HepG2 (cell line): ENCODE measurements at regions not wholly inside any gene's neighbourhood (a gene's known extent, or its start where the extent isn't known, plus 50 kb on each side); places are given as distances from the start of the nearest gene placed in this dataset.

ENCODE experiments used
- ATAC-seq: fragments of 200-7000 bp; cut with Tn5 transposase; 3 replicates; pipeline ENCODE4 v1.9.1; 2020; ENCODE audit warnings: mild to moderate bottlenecking, moderate library complexity
- BruUV-seq: library from RNA; stranded (reverse); fragments of 400-500 nt; replicated peaks from 2 replicates; lab custom pipeline; 2021; lab: Mats Ljungman, UMichigan
- CTCF ChIA-PET: fragments of 300-600 bp; formaldehyde crosslinking; extraction: SDS; loops from one replicate; lab custom pipeline; 2021; ENCODE audit warnings: low total read pairs, inconsistent platforms, low intra/inter-chr PET ratio; lab: Yijun Ruan, JAX
- POLR2A ChIA-PET: fragments of 350-600 bp; sonication (Branson Sonifier 250); formaldehyde crosslinking; loops from one replicate; lab custom pipeline; 2020; ENCODE audit warnings: antibody characterized with exemption, inconsistent platforms; lab: Yijun Ruan, JAX
- DNase-seq: peaks from one replicate; pipeline ENCODE4 v3.0.0-alpha.2; 2015; ENCODE audit warnings: low spot score
- FAIRE-seq: peaks from 3 replicates; lab custom pipeline; 2011; peaks lifted over from hg19 to GRCh38; lab: Jason Lieb, UNC
- H2AFZ ChIP-seq: one replicate; pipeline ENCODE4 v1.6.1; 2011; ENCODE audit warnings: low read length, inconsistent platforms
- H3K27ac ChIP-seq: fragments of 300-600 bp; 3 replicates; pipeline ENCODE4 v1.8.0; 2011; ENCODE audit warnings: mixed run types, mild to moderate bottlenecking, mixed read lengths, low read length, inconsistent platforms; ENCODE audit not compliant: insufficient read depth; ENCODE audit errors: extremely low read length
- H3K27me3 ChIP-seq, 2 experiments: fragments of 200-600 bp in 1 of 2; 2 replicates in 1 of 2; 3 replicates in 1 of 2; pipeline versions ENCODE4 v1.6.0 to v1.8.0; 2011; ENCODE audit warnings: low read length in 2 of 2, mild to moderate bottlenecking in 2 of 2, moderate library complexity in 2 of 2, inconsistent platforms in 1 of 2; ENCODE audit not compliant: insufficient read depth in 2 of 2, control insufficient read depth in 1 of 2
- H3K36me3 ChIP-seq, 2 experiments: fragments of 200-600 bp in 1 of 2; replicated peaks in 1 of 2; 2 replicates in 1 of 2; 3 replicates in 1 of 2; pipeline versions ENCODE4 v1.5.1 to v1.8.0; 2011; ENCODE audit warnings: low read length in 2 of 2, inconsistent platforms in 1 of 2; ENCODE audit not compliant: insufficient read depth in 2 of 2, control insufficient read depth in 1 of 2
- H3K4me1 ChIP-seq: 2 replicates; pipeline ENCODE4 v1.5.1; 2012; ENCODE audit warnings: low read length, inconsistent platforms; ENCODE audit not compliant: insufficient read depth
- H3K4me2 ChIP-seq: 2 replicates; pipeline ENCODE4 v1.6.0; 2011; ENCODE audit warnings: low read depth, low read length, inconsistent platforms
- H3K4me3 ChIP-seq, 3 experiments: fragments of 200-600 bp in 1 of 3; sonication (generic), shearing (Covaris generic) in 1 of 3; replicated peaks in 1 of 3; 2 replicates each; pipeline ENCODE4 v1.5.1; 2011 to 2016; ENCODE audit warnings: low read length in 3 of 3, inconsistent platforms in 2 of 3, low read depth in 2 of 3, mild to moderate bottlenecking in 2 of 3, control low read depth in 1 of 3, mixed read lengths in 1 of 3; ENCODE audit not compliant: insufficient read depth in 1 of 3
- H3K79me2 ChIP-seq: one replicate; pipeline ENCODE4 v1.6.1; 2011; ENCODE audit warnings: low read length, inconsistent platforms; ENCODE audit not compliant: insufficient read depth
- H3K9ac ChIP-seq: 2 replicates; pipeline ENCODE4 v1.6.0; 2011; ENCODE audit warnings: mild to moderate bottlenecking, low read depth, low read length, inconsistent platforms; ENCODE audit not compliant: insufficient read depth
- H3K9me3 ChIP-seq: 2 replicates; pipeline ENCODE4 v1.5.1; 2012; ENCODE audit warnings: mild to moderate bottlenecking, low read length
- H4K20me1 ChIP-seq: 2 replicates; pipeline ENCODE4 v1.6.0; 2011; ENCODE audit warnings: inconsistent platforms, mild to moderate bottlenecking, low read length, moderate library complexity; ENCODE audit not compliant: insufficient read depth
- E2F2 ChIP-seq: sonication (generic); formaldehyde crosslinking; IDR thresholded peaks from 2 replicates; pipeline ENCODE4 v1.4.0; 2020; ENCODE audit warnings: missing genetic modification reagents, borderline replicate concordance
- HHEX ChIP-seq: IDR thresholded peaks from 2 replicates; pipeline ENCODE4 v1.6.1; 2016; ENCODE audit warnings: control low read depth
- HMGA1 ChIP-seq: sonication (generic); formaldehyde crosslinking; conservative IDR thresholded peaks from 2 replicates; pipeline ENCODE4 v1.4.0; 2020; ENCODE audit warnings: missing genetic modification reagents
- KLF6 ChIP-seq: IDR thresholded peaks from 2 replicates; pipeline ENCODE4 v1.8.0; 2016; ENCODE audit warnings: missing biosample characterization, missing genetic modification reagents
- MBNL3 ChIP-seq: fragments of 250-450 bp; sonication (Bioruptor Pico); conservative IDR thresholded peaks from 2 replicates; pipeline ENCODE4 v1.8.0; 2022; ENCODE audit warnings: mild to moderate bottlenecking, inconsistent platforms
- NFE2 ChIP-seq: sonication (generic); formaldehyde crosslinking; IDR thresholded peaks from 2 replicates; pipeline ENCODE4 v1.4.0; 2020; ENCODE audit warnings: missing genetic modification reagents
- PCBP1 ChIP-seq: fragments of 200-400 bp; formaldehyde crosslinking; IDR thresholded peaks from 2 replicates; pipeline ENCODE4 v1.6.1; 2017; ENCODE audit warnings: mild to moderate bottlenecking, low read depth, low read length, borderline replicate concordance
- SMYD3 ChIP-seq: sonication (generic); formaldehyde crosslinking; IDR thresholded peaks from 2 replicates; pipeline ENCODE4 v1.8.1; 2023; ENCODE audit warnings: mild to moderate bottlenecking, missing genetic modification reagents
- ZBTB8A ChIP-seq: sonication (generic); formaldehyde crosslinking; IDR thresholded peaks from 2 replicates; pipeline ENCODE4 v1.4.0; 2020; ENCODE audit warnings: mild to moderate bottlenecking, low read depth, missing genetic modification reagents, borderline replicate concordance
- ZGPAT ChIP-seq: IDR thresholded peaks from 2 replicates; pipeline ENCODE4 v1.6.1; 2016; ENCODE audit warnings: mild to moderate bottlenecking
- ZMYM2 ChIP-seq: sonication (generic); formaldehyde crosslinking; IDR thresholded peaks from 2 replicates; pipeline ENCODE4 v1.8.0; 2022; ENCODE audit warnings: mild to moderate bottlenecking, missing genetic modification reagents
- ZNF850 ChIP-seq: sonication (generic); formaldehyde crosslinking; conservative IDR thresholded peaks from 2 replicates; pipeline ENCODE4 v1.9.0; 2021; ENCODE audit warnings: mild to moderate bottlenecking, missing genetic modification reagents
- WGBS: methylation state at CpG from one replicate; pipeline ENCODE4 v1.1.6; 2017; ENCODE audit warnings: low lambda C conversion rate; 5-methylcytosine and 5-hydroxymethylcytosine counted together
- in situ Hi-C: cut with HindIII; loops from 2 replicates; pipeline ENCODE4 v1.10.0; 2017; ENCODE audit warnings: low pct_unique_long_range_greater_than_20kb; ENCODE audit not compliant: extremely low pct_ligation_motif_present
- intact Hi-C: fragments of 100-400 bp; cut with micrococcal nuclease; formaldehyde crosslinking; loops from one replicate; pipeline ENCODE4 v1.10.0; 2022; ENCODE audit not compliant: unreplicated experiment
- TF ChIP-seq, protein P1 (sequence below): fragments of 450-650 bp; IDR thresholded peaks from 2 replicates; pipeline ENCODE4 v1.6.1; 2017; ENCODE audit warnings: mild to moderate bottlenecking
- TF ChIP-seq, protein P2 (sequence below): conservative IDR thresholded peaks from 2 replicates; pipeline ENCODE4 v1.6.1; 2018; ENCODE audit warnings: missing genetic modification reagents
- TF ChIP-seq, protein P3 (sequence below): sonication (generic); formaldehyde crosslinking; IDR thresholded peaks from 2 replicates; pipeline ENCODE4 v1.5.0; 2020; ENCODE audit warnings: mild to moderate bottlenecking, missing genetic modification reagents, moderate library complexity
- TF ChIP-seq, protein P4 (sequence below): sonication (generic); formaldehyde crosslinking; IDR thresholded peaks from 2 replicates; pipeline ENCODE4 v1.4.0; 2020; ENCODE audit warnings: low read depth, mild to moderate bottlenecking, missing genetic modification reagents

- WGBS = 71% methylated on average over 4 of the region's 4 CpGs
- Histone ChIP-seq H3K9me3 (peaks cover 79% of the 10 kb centered on the region), H3K27ac (no peak overlapping the region), H3K79me2 (no peaks in the 10 kb centered on the region), H3K27me3 (no peaks in the 10 kb centered on the region), H3K9ac (no peak overlapping the region), H4K20me1 (no peaks in the 10 kb centered on the region), H3K4me2 (no peak overlapping the region), H3K4me3 (no peak overlapping the region), H3K4me1 (no peaks in the 10 kb centered on the region), H2AFZ (no peak overlapping the region), H3K36me3 (no peaks in the 10 kb centered on the region)
- ATAC-seq = no peak
- FAIRE-seq = no peak
- BruUV-seq = no TSS peak
- CTCF ChIA-PET = no interaction called here
- POLR2A ChIA-PET = no interaction called here
- in situ Hi-C loops = no loop called here
- intact Hi-C loops = no loop called here
- DNase-seq = no peak
- TF ChIP-seq SMYD3 (CRISPR knock-in tag) (no peak), HHEX (CRISPR knock-in tag) (no peak), ZNF850 (no peak), ZGPAT (no peak), ZMYM2 (CRISPR knock-in tag) (no peak), E2F2 (CRISPR knock-in tag) (no peak), ZBTB8A (CRISPR knock-in tag) (no peak), HMGA1 (CRISPR knock-in tag) (no peak), PCBP1 (no peak), KLF6 (no peak), MBNL3 (CRISPR knock-in tag) (no peak), NFE2 (CRISPR knock-in tag) (no peak)
- TF ChIP-seq, protein P1, sequence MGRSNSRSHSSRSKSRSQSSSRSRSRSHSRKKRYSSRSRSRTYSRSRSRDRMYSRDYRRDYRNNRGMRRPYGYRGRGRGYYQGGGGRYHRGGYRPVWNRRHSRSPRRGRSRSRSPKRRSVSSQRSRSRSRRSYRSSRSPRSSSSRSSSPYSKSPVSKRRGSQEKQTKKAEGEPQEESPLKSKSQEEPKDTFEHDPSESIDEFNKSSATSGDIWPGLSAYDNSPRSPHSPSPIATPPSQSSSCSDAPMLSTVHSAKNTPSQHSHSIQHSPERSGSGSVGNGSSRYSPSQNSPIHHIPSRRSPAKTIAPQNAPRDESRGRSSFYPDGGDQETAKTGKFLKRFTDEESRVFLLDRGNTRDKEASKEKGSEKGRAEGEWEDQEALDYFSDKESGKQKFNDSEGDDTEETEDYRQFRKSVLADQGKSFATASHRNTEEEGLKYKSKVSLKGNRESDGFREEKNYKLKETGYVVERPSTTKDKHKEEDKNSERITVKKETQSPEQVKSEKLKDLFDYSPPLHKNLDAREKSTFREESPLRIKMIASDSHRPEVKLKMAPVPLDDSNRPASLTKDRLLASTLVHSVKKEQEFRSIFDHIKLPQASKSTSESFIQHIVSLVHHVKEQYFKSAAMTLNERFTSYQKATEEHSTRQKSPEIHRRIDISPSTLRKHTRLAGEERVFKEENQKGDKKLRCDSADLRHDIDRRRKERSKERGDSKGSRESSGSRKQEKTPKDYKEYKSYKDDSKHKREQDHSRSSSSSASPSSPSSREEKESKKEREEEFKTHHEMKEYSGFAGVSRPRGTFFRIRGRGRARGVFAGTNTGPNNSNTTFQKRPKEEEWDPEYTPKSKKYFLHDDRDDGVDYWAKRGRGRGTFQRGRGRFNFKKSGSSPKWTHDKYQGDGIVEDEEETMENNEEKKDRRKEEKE = no peak
- TF ChIP-seq, protein P2, sequence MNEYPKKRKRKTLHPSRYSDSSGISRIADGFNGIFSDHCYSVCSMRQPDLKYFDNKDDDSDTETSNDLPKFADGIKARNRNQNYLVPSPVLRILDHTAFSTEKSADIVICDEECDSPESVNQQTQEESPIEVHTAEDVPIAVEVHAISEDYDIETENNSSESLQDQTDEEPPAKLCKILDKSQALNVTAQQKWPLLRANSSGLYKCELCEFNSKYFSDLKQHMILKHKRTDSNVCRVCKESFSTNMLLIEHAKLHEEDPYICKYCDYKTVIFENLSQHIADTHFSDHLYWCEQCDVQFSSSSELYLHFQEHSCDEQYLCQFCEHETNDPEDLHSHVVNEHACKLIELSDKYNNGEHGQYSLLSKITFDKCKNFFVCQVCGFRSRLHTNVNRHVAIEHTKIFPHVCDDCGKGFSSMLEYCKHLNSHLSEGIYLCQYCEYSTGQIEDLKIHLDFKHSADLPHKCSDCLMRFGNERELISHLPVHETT (CRISPR knock-in tag) = no peak
- TF ChIP-seq, protein P3, sequence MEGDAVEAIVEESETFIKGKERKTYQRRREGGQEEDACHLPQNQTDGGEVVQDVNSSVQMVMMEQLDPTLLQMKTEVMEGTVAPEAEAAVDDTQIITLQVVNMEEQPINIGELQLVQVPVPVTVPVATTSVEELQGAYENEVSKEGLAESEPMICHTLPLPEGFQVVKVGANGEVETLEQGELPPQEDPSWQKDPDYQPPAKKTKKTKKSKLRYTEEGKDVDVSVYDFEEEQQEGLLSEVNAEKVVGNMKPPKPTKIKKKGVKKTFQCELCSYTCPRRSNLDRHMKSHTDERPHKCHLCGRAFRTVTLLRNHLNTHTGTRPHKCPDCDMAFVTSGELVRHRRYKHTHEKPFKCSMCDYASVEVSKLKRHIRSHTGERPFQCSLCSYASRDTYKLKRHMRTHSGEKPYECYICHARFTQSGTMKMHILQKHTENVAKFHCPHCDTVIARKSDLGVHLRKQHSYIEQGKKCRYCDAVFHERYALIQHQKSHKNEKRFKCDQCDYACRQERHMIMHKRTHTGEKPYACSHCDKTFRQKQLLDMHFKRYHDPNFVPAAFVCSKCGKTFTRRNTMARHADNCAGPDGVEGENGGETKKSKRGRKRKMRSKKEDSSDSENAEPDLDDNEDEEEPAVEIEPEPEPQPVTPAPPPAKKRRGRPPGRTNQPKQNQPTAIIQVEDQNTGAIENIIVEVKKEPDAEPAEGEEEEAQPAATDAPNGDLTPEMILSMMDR (CRISPR knock-in tag) = no peak
- TF ChIP-seq, protein P4, sequence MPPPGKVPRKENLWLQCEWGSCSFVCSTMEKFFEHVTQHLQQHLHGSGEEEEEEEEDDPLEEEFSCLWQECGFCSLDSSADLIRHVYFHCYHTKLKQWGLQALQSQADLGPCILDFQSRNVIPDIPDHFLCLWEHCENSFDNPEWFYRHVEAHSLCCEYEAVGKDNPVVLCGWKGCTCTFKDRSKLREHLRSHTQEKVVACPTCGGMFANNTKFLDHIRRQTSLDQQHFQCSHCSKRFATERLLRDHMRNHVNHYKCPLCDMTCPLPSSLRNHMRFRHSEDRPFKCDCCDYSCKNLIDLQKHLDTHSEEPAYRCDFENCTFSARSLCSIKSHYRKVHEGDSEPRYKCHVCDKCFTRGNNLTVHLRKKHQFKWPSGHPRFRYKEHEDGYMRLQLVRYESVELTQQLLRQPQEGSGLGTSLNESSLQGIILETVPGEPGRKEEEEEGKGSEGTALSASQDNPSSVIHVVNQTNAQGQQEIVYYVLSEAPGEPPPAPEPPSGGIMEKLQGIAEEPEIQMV = no peak
These were observed 312.0 kb upstream of the ETAA1 start for GRCh38 chr2:67085146-67085545.
